B cell (primary cell): ENCODE measurements at regions not wholly inside any gene's neighbourhood (a gene's known extent, or its start where the extent isn't known, plus 50 kb on each side); places are given as distances from the start of the nearest gene placed in this dataset.

Source experiments
- ATAC-seq: fragments of 200-7000 bp; cut with Tn5 transposase; one replicate; pipeline ENCODE4 v1.10.0; 2021; ENCODE audit warnings: low read depth, mild to moderate bottlenecking, moderate number of reproducible peaks, moderate library complexity
- CTCF ChIA-PET: fragments of 350-600 bp; sonication (Branson Sonifier 250); formaldehyde crosslinking; loops from one replicate; lab custom pipeline; 2021; ENCODE audit warnings: antibody characterized with exemption, inconsistent platforms; lab: Charles Lee
- POLR2A ChIA-PET: fragments of 350-600 bp; sonication (Branson Sonifier 250); formaldehyde crosslinking; loops from one replicate; lab custom pipeline; 2021; ENCODE audit warnings: antibody characterized with exemption; lab: Charles Lee
- DNase-seq: peaks from one replicate; pipeline ENCODE4 v3.0.0; 2013
- H2AFZ ChIP-seq: 2 replicates; pipeline ENCODE4 v1.6.1; 2012; ENCODE audit warnings: mild to moderate bottlenecking, low read depth, low read length; ENCODE audit not compliant: insufficient read depth, poor library complexity, severe bottlenecking
- H3K27ac ChIP-seq, 2 donors: 1 replicate in 1 of 2; 2 replicates in 1 of 2; pipeline ENCODE4 v1.5.1; 2012 to 2013; ENCODE audit warnings: low read length in 2 of 2, mild to moderate bottlenecking in 2 of 2, moderate library complexity in 1 of 2
- H3K27me3 ChIP-seq, 4 experiments: fragments of 200-600 bp in 1 of 4; sonication (generic) in 1 of 4; replicated peaks in 1 of 4; 1 replicate in 2 of 4; 2 replicates in 2 of 4; pipeline versions ENCODE4 v1.6.1 to v1.7.0; 2013 to 2016; ENCODE audit warnings: low read length in 3 of 4, mild to moderate bottlenecking in 2 of 4, mixed read lengths in 1 of 4, moderate library complexity in 1 of 4; ENCODE audit not compliant: insufficient read depth in 4 of 4, control insufficient read depth in 3 of 4; ENCODE audit errors: control extremely low read depth in 1 of 4
- H3K36me3 ChIP-seq, 2 experiments: replicated peaks in 1 of 2; 1 replicate in 1 of 2; 2 replicates in 1 of 2; pipeline versions ENCODE4 v1.6.1 to v1.7.1; 2013; ENCODE audit warnings: low read length in 1 of 2; ENCODE audit not compliant: insufficient read depth in 2 of 2, control insufficient read depth in 1 of 2; ENCODE audit errors: control extremely low read depth in 1 of 2, extremely low read depth in 1 of 2
- H3K4me1 ChIP-seq, 2 donors: fragments of 200-600 bp in 1 of 2; sonication (generic) in 1 of 2; 1 replicate in 1 of 2; 2 replicates in 1 of 2; pipeline versions ENCODE4 v1.5.1 to v1.6.1; 2013 to 2017; ENCODE audit warnings: low read length in 2 of 2; ENCODE audit not compliant: control insufficient read depth in 2 of 2, insufficient read depth in 2 of 2
- H3K4me2 ChIP-seq: replicated peaks from 2 replicates; pipeline ENCODE3; 2012; ENCODE audit warnings: mild to moderate bottlenecking, low read depth, low read length; ENCODE audit not compliant: poor library complexity, severe bottlenecking
- H3K4me3 ChIP-seq, 5 experiments: fragments of 200-600 bp in 1 of 5; sonication (generic) in 1 of 5; 1 replicate in 3 of 5; 2 replicates in 2 of 5; pipeline versions ENCODE4 v1.5.1 to v1.7.0; 2011 to 2016; ENCODE audit warnings: low read length in 4 of 5, mild to moderate bottlenecking in 4 of 5, low read depth in 2 of 5, control low read depth in 1 of 5, moderate library complexity in 1 of 5; ENCODE audit not compliant: insufficient read depth in 1 of 5; ENCODE audit errors: control extremely low read depth in 1 of 5, extremely low read depth in 1 of 5
- H3K79me2 ChIP-seq: fragments of 200-600 bp; sonication (generic); one replicate; pipeline ENCODE4 v1.6.0; 2016; ENCODE audit warnings: low read length; ENCODE audit not compliant: control insufficient read depth, insufficient read depth
- H3K9ac ChIP-seq: fragments of 200-600 bp; sonication (generic); 2 replicates; pipeline ENCODE4 v1.6.1; 2017; ENCODE audit warnings: mild to moderate bottlenecking, low read length, moderate library complexity
- H3K9me3 ChIP-seq, 3 donors: one replicate each; pipeline versions ENCODE4 v1.6.1 to v1.7.1; 2013; ENCODE audit warnings: low read length in 2 of 3; ENCODE audit not compliant: control insufficient read depth in 2 of 3, insufficient read depth in 1 of 3; ENCODE audit errors: control extremely low read depth in 1 of 3
- H4K20me1 ChIP-seq: 2 replicates; pipeline ENCODE4 v1.6.0; 2012; ENCODE audit warnings: mild to moderate bottlenecking, low read length; ENCODE audit not compliant: insufficient read depth, control insufficient read depth, poor library complexity, severe bottlenecking
- H3K27ac Mint-ChIP-seq: one replicate; pipeline ENCODE4 v1.8.0; 2021; ENCODE audit warnings: mixed read lengths
- H3K27me3 Mint-ChIP-seq: one replicate; pipeline ENCODE4 v1.8.0; 2021; ENCODE audit warnings: mixed read lengths
- H3K4me1 Mint-ChIP-seq: one replicate; pipeline ENCODE4 v1.8.0; 2021; ENCODE audit warnings: mixed read lengths
- H3K4me3 Mint-ChIP-seq: one replicate; pipeline ENCODE4 v1.8.0; 2021; ENCODE audit warnings: mixed read lengths
- H3K9me3 Mint-ChIP-seq: one replicate; pipeline ENCODE4 v1.8.0; 2022; ENCODE audit warnings: mixed read lengths; ENCODE audit not compliant: insufficient read depth
- EZH2 ChIP-seq: IDR thresholded peaks from 2 replicates; pipeline ENCODE4 v1.6.1; 2012; ENCODE audit warnings: borderline replicate concordance, low read depth, mild to moderate bottlenecking, moderate library complexity, low read length; ENCODE audit not compliant: insufficient read depth, poor library complexity, severe bottlenecking
- WGBS: methylation state at CpG from one replicate; pipeline ENCODE4 v1.1.5; 2013; ENCODE audit warnings: missing lambda C conversion rate; ENCODE audit not compliant: insufficient coverage; 5-methylcytosine and 5-hydroxymethylcytosine counted together
- intact Hi-C: fragments of 100-400 bp; cut with micrococcal nuclease; formaldehyde crosslinking; loops from one replicate; pipeline ENCODE4 v1.10.0; 2022
- TF ChIP-seq, protein P1 (sequence below): fragments of 200-600 bp; IDR thresholded peaks from one replicate; pipeline ENCODE4 v1.8.0; 2022; ENCODE audit warnings: antibody characterized with exemption, mild to moderate bottlenecking

GRCh38 chr16:86818671-86819532 is 240.6 kb downstream of the FOXL1 start:
- H3K4me1 ChIP-seq, result no peaks in the 10 kb centered on the region
- no peak for TF ChIP-seq EZH2
- TF ChIP-seq, protein P1, sequence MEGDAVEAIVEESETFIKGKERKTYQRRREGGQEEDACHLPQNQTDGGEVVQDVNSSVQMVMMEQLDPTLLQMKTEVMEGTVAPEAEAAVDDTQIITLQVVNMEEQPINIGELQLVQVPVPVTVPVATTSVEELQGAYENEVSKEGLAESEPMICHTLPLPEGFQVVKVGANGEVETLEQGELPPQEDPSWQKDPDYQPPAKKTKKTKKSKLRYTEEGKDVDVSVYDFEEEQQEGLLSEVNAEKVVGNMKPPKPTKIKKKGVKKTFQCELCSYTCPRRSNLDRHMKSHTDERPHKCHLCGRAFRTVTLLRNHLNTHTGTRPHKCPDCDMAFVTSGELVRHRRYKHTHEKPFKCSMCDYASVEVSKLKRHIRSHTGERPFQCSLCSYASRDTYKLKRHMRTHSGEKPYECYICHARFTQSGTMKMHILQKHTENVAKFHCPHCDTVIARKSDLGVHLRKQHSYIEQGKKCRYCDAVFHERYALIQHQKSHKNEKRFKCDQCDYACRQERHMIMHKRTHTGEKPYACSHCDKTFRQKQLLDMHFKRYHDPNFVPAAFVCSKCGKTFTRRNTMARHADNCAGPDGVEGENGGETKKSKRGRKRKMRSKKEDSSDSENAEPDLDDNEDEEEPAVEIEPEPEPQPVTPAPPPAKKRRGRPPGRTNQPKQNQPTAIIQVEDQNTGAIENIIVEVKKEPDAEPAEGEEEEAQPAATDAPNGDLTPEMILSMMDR, result no peak
- no peak overlapping the region for H3K27ac ChIP-seq
- no peak overlapping the region for H3K9ac ChIP-seq
- H3K4me3 ChIP-seq, result no peak overlapping the region
- H3K27me3 ChIP-seq, result no peaks in the 10 kb centered on the region
- H3K4me1 Mint-ChIP-seq, result no peaks in the 10 kb centered on the region
- H4K20me1 ChIP-seq, result no peaks in the 10 kb centered on the region
- no peak overlapping the region for H3K4me2 ChIP-seq
- ChIA-PET POLR2A (no interaction called here), CTCF (no interaction called here)
- no peak for ATAC-seq
- no peak for DNase-seq
- no peaks in the 10 kb centered on the region for H3K36me3 ChIP-seq
- no peaks in the 10 kb centered on the region for H3K79me2 ChIP-seq
- WGBS, result 72% methylated on average over 26 of the region's 29 CpGs
- H3K9me3 ChIP-seq, result peaks cover 0 to 7% (median 0%) of the 10 kb centered on the region in 3 donors
- intact Hi-C loops, result no loop called here
- H3K27me3 Mint-ChIP-seq, result peaks cover 7% of the 10 kb centered on the region
- no peak overlapping the region for H2AFZ ChIP-seq
- no peak overlapping the region for H3K4me3 Mint-ChIP-seq
- no peak overlapping the region for H3K27ac Mint-ChIP-seq
- H3K9me3 Mint-ChIP-seq, result no peaks in the 10 kb centered on the region

GRCh38 chr16:86819533-86819892 is 241.2 kb downstream of the FOXL1 start:
- H3K4me3 Mint-ChIP-seq, result no peak overlapping the region
- Histone ChIP-seq H3K9me3 (peaks cover 0 to 9% (median 0%) of the 10 kb centered on the region in 3 donors), H3K4me2 (no peak overlapping the region), H3K4me3 (no peak overlapping the region), H3K79me2 (no peaks in the 10 kb centered on the region), H3K9ac (no peak overlapping the region), H3K4me1 (no peaks in the 10 kb centered on the region), H2AFZ (no peak overlapping the region), H3K27me3 (no peaks in the 10 kb centered on the region), H4K20me1 (no peaks in the 10 kb centered on the region), H3K36me3 (no peaks in the 10 kb centered on the region), H3K27ac (no peak overlapping the region)
- no peaks in the 10 kb centered on the region for H3K9me3 Mint-ChIP-seq
- no peaks in the 10 kb centered on the region for H3K4me1 Mint-ChIP-seq
- intact Hi-C loops, result no loop called here
- H3K27me3 Mint-ChIP-seq, result peaks cover 7% of the 10 kb centered on the region
- ATAC-seq (no peak), DNase-seq (no peak)
- 40% methylated on average over 1 of the region's 4 CpGs for WGBS
- ChIA-PET POLR2A (no interaction called here), CTCF (interaction anchor here (0.8 kb wide), 1 partner anchor 10 kb away, joined by 3 read pairs; no protein-coding TSS in a partner anchor)
- TF ChIP-seq, protein P1, result no peak
- H3K27ac Mint-ChIP-seq, result no peak overlapping the region
